Liver (tissue), 8 donors: ENCODE measurements at regions not wholly inside any gene's neighbourhood (a gene's known extent, or its start where the extent isn't known, plus 50 kb on each side); places are given as distances from the start of the nearest gene placed in this dataset.

Source experiments
- DNase-seq: peaks from one replicate; pipeline ENCODE4 v3.0.0-alpha.2; 2017; ENCODE audit warnings: low spot score
- H3K27ac ChIP-seq, 2 donors: one replicate each; pipeline ENCODE4 v1.7.0; 2013; ENCODE audit warnings: inconsistent platforms in 2 of 2, low read length in 2 of 2, control low read depth in 1 of 2, low read depth in 1 of 2, mild to moderate bottlenecking in 1 of 2
- H3K27me3 ChIP-seq, 4 donors: one replicate each; pipeline versions ENCODE4 v1.6.1 to v1.7.0; 2013; ENCODE audit warnings: low read length in 3 of 4, inconsistent platforms in 1 of 4, mild to moderate bottlenecking in 1 of 4, moderate library complexity in 1 of 4; ENCODE audit not compliant: control insufficient read depth in 4 of 4, insufficient read depth in 4 of 4
- H3K36me3 ChIP-seq, 4 donors: one replicate each; pipeline versions ENCODE4 v1.6.1 to v1.7.0; 2013; ENCODE audit warnings: low read length in 3 of 4, mild to moderate bottlenecking in 3 of 4, low read depth in 1 of 4, moderate library complexity in 1 of 4; ENCODE audit not compliant: control insufficient read depth in 4 of 4, insufficient read depth in 3 of 4
- H3K4me1 ChIP-seq, 4 donors: one replicate each; pipeline versions ENCODE4 v1.6.1 to v1.7.0; 2013; ENCODE audit warnings: low read length in 3 of 4, mild to moderate bottlenecking in 3 of 4, moderate library complexity in 1 of 4; ENCODE audit not compliant: control insufficient read depth in 4 of 4, insufficient read depth in 4 of 4
- H3K4me3 ChIP-seq, 3 donors: one replicate each; pipeline versions ENCODE4 v1.6.1 to v1.7.0; 2013; ENCODE audit warnings: low read length in 3 of 3, control low read depth in 1 of 3, low read depth in 1 of 3, mild to moderate bottlenecking in 1 of 3
- H3K9ac ChIP-seq, 2 donors: one replicate each; pipeline ENCODE4 v1.7.0; 2013; ENCODE audit warnings: low read length in 2 of 2, mild to moderate bottlenecking in 2 of 2, moderate library complexity in 2 of 2, control low read depth in 1 of 2, low read depth in 1 of 2
- H3K9me3 ChIP-seq, 4 donors: one replicate each; pipeline versions ENCODE4 v1.6.1 to v1.7.0; 2013; ENCODE audit warnings: low read length in 3 of 4; ENCODE audit not compliant: control insufficient read depth in 4 of 4
- FOXA1 ChIP-seq: IDR thresholded peaks from 2 replicates; pipeline ENCODE4 v1.6.1; 2016; ENCODE audit warnings: antibody characterized with exemption
- FOXA2 ChIP-seq: IDR thresholded peaks from 2 replicates; pipeline ENCODE4 v1.6.1; 2016; ENCODE audit warnings: antibody characterized with exemption
- GABPA ChIP-seq, 2 donors: IDR thresholded peaks in 1 of 2; conservative IDR thresholded peaks in 1 of 2; 2 replicates each; pipeline ENCODE4 v1.6.1; 2016; ENCODE audit warnings: antibody characterized with exemption in 2 of 2, mild to moderate bottlenecking in 1 of 2, moderate library complexity in 1 of 2
- HNF4A ChIP-seq, 2 donors: conservative IDR thresholded peaks; 2 replicates each; pipeline ENCODE4 v1.6.1; 2016; ENCODE audit warnings: antibody characterized with exemption in 2 of 2, mild to moderate bottlenecking in 2 of 2
- HNF4G ChIP-seq: IDR thresholded peaks from 2 replicates; pipeline ENCODE4 v1.6.1; 2016; ENCODE audit warnings: antibody characterized with exemption
- JUND ChIP-seq, 2 donors: IDR thresholded peaks; 2 replicates each; pipeline ENCODE4 v1.6.1; 2016; ENCODE audit warnings: antibody characterized with exemption in 2 of 2
- NR2F2 ChIP-seq: IDR thresholded peaks from 2 replicates; pipeline ENCODE4 v1.6.1; 2016; ENCODE audit warnings: antibody characterized with exemption
- SP1 ChIP-seq: IDR thresholded peaks from 2 replicates; pipeline ENCODE4 v1.6.1; 2018; ENCODE audit warnings: antibody characterized with exemption, mild to moderate bottlenecking
- TAF1 ChIP-seq: conservative IDR thresholded peaks from 2 replicates; pipeline ENCODE4 v1.6.1; 2016; ENCODE audit warnings: antibody characterized with exemption, mild to moderate bottlenecking
- YY1 ChIP-seq: IDR thresholded peaks from 2 replicates; pipeline ENCODE4 v1.6.1; 2016; ENCODE audit warnings: antibody characterized with exemption, mild to moderate bottlenecking
- WGBS: extraction: QIAGEN DNeasy Blood & Tissue Kit; methylation state at CpG from one replicate; pipeline ENCODE4 v1.1.7; 2013; 5-methylcytosine and 5-hydroxymethylcytosine counted together
- TF ChIP-seq, protein P1 (sequence below): IDR thresholded peaks from 2 replicates; pipeline ENCODE4 v1.6.1; 2016; ENCODE audit warnings: antibody characterized with exemption, mild to moderate bottlenecking
- TF ChIP-seq, protein P2 (sequence below): IDR thresholded peaks from 2 replicates; pipeline ENCODE4 v1.6.1; 2016; ENCODE audit warnings: antibody characterized with exemption
- TF ChIP-seq, protein P3 (sequence below): fragments of 150-350 bp; IDR thresholded peaks from 2 replicates; pipeline ENCODE4 v1.5.1; 2017; ENCODE audit warnings: improper control_type of control experiment, low read depth, low read length; ENCODE audit not compliant: missing input control
- donor health status: healthy.
- donor health status: healthy.
- donor health status: healthy.
- donor health status: healthy.
- donor health status: healthy.

DNA sequence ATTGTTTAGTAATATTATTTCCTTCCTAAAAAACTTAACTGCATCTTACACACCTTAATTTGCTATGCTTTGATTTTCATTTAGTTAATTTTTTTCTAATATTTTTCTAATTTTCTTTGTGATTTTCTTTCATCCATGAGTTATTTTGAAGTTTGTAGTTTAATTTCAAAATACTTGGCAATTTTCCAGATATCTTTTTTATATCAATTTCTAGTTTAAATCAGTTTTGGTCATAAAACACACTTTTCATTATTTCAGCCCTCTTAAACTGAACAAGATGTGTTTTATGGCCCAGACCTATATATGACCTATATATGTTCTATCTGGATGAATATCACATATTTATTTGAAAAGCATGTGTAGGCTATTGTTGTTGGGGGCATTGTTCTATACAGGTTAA is 759.9 kb upstream of the SGO1 start (continued):
- TF ChIP-seq, protein P1, sequence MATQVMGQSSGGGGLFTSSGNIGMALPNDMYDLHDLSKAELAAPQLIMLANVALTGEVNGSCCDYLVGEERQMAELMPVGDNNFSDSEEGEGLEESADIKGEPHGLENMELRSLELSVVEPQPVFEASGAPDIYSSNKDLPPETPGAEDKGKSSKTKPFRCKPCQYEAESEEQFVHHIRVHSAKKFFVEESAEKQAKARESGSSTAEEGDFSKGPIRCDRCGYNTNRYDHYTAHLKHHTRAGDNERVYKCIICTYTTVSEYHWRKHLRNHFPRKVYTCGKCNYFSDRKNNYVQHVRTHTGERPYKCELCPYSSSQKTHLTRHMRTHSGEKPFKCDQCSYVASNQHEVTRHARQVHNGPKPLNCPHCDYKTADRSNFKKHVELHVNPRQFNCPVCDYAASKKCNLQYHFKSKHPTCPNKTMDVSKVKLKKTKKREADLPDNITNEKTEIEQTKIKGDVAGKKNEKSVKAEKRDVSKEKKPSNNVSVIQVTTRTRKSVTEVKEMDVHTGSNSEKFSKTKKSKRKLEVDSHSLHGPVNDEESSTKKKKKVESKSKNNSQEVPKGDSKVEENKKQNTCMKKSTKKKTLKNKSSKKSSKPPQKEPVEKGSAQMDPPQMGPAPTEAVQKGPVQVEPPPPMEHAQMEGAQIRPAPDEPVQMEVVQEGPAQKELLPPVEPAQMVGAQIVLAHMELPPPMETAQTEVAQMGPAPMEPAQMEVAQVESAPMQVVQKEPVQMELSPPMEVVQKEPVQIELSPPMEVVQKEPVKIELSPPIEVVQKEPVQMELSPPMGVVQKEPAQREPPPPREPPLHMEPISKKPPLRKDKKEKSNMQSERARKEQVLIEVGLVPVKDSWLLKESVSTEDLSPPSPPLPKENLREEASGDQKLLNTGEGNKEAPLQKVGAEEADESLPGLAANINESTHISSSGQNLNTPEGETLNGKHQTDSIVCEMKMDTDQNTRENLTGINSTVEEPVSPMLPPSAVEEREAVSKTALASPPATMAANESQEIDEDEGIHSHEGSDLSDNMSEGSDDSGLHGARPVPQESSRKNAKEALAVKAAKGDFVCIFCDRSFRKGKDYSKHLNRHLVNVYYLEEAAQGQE: no peak
- no peak for TF ChIP-seq FOXA1

DNA sequence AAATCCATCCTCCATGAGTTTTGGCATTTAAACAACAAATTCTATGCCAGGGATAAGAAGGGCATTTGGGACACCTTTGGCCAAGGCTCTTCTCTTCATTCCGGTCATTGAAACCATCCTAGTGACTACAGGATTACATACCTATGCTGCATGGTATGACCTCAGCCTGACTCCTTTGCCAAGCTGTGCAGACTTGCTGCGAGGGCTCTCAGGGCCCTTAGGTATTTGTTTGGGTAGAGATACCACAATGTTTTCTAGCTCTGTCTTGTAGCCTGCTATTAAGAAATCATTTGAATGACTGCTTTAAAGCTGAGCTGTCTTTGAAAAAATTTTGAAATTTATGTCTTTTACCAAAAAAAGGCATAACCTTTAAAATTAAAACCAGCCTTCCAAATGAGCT is 749.8 kb upstream of the SGO1 start:
- H3K9me3 ChIP-seq: no peaks in the 10 kb centered on the region
- H3K4me1 ChIP-seq: no peaks in the 10 kb centered on the region
- no peak overlapping the region for H3K9ac ChIP-seq
- H3K36me3 ChIP-seq: no peaks in the 10 kb centered on the region
- H3K4me3 ChIP-seq: no peak overlapping the region
- H3K27me3 ChIP-seq: no peaks in the 10 kb centered on the region
- no peak for DNase-seq
- WGBS: 85% methylated on average over 2 of the region's 2 CpGs
- H3K27ac ChIP-seq: no peak overlapping the region
- TF ChIP-seq, protein P2, sequence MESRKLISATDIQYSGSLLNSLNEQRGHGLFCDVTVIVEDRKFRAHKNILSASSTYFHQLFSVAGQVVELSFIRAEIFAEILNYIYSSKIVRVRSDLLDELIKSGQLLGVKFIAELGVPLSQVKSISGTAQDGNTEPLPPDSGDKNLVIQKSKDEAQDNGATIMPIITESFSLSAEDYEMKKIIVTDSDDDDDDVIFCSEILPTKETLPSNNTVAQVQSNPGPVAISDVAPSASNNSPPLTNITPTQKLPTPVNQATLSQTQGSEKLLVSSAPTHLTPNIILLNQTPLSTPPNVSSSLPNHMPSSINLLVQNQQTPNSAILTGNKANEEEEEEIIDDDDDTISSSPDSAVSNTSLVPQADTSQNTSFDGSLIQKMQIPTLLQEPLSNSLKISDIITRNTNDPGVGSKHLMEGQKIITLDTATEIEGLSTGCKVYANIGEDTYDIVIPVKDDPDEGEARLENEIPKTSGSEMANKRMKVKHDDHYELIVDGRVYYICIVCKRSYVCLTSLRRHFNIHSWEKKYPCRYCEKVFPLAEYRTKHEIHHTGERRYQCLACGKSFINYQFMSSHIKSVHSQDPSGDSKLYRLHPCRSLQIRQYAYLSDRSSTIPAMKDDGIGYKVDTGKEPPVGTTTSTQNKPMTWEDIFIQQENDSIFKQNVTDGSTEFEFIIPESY: no peak
- no peak for TF ChIP-seq TAF1
- TF ChIP-seq FOXA1: no peak
- TF ChIP-seq, protein P1: no peak
- no peak for TF ChIP-seq NR2F2
- TF ChIP-seq, protein P3, sequence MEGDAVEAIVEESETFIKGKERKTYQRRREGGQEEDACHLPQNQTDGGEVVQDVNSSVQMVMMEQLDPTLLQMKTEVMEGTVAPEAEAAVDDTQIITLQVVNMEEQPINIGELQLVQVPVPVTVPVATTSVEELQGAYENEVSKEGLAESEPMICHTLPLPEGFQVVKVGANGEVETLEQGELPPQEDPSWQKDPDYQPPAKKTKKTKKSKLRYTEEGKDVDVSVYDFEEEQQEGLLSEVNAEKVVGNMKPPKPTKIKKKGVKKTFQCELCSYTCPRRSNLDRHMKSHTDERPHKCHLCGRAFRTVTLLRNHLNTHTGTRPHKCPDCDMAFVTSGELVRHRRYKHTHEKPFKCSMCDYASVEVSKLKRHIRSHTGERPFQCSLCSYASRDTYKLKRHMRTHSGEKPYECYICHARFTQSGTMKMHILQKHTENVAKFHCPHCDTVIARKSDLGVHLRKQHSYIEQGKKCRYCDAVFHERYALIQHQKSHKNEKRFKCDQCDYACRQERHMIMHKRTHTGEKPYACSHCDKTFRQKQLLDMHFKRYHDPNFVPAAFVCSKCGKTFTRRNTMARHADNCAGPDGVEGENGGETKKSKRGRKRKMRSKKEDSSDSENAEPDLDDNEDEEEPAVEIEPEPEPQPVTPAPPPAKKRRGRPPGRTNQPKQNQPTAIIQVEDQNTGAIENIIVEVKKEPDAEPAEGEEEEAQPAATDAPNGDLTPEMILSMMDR: no peak
- TF ChIP-seq FOXA2: no peak
- no peak for TF ChIP-seq GABPA (IDR thresholded peaks at IDR 0.05 in 1 of 2, conservative IDR thresholded peaks at IDR 0.05 in 1 of 2)
- TF ChIP-seq JUND (IDR thresholded peaks at IDR 0.05): no peak
- no peak for TF ChIP-seq HNF4A (conservative IDR thresholded peaks at IDR 0.05)
- TF ChIP-seq HNF4G: no peak
- TF ChIP-seq YY1: no peak
- no peak for TF ChIP-seq SP1
